ENCODE measurements at regions not wholly inside any gene's neighbourhood (a gene's known extent, or its start where the extent isn't known, plus 50 kb on each side); places are given as distances from the start of the nearest gene placed in this dataset.
"Not testable (repeated sequence)": the region's sequence is repeated elsewhere in the genome, so short reads cannot be mapped to it uniquely, and the experiment has no call there.

- WGBS, 4 donors: 92 to 94% (median 93%) methylated on average over 8 of the region's 8 CpGs
- intact Hi-C loops (cut with DNase I): no loop called here
- no peak for TF ChIP-seq POLR2A (IDR thresholded peaks at IDR 0.05)
- TF ChIP-seq CTCF (IDR thresholded peaks at IDR 0.05): no peak
These were observed 61.4 kb upstream of the ALDH1B1 start for GRCh38 chr9:38331141-38331540.

GRCh38 chr9:38329968-38330367 lies 62.5 kb upstream of the ALDH1B1 start:
- no peak overlapping the region for H3K27ac ChIP-seq
- no peak for ATAC-seq
- H3K36me3 ChIP-seq: no peaks in the 10 kb centered on the region
- no peaks in the 10 kb centered on the region for H3K27me3 ChIP-seq
- DNase-seq: no peak
- intact Hi-C loops (cut with DNase I): no loop called here
- WGBS, 4 donors: 88 to 92% (median 89%) methylated on average over 11 of the region's 11 CpGs
- H3K9me3 ChIP-seq: no peaks in the 10 kb centered on the region
- no peak overlapping the region for H3K4me3 ChIP-seq
- TF ChIP-seq POLR2A (IDR thresholded peaks at IDR 0.05): no peak
- no peak for TF ChIP-seq CTCF (IDR thresholded peaks at IDR 0.05)
- no peaks in the 10 kb centered on the region for H3K4me1 ChIP-seq

More at GRCh38 chr9:38331141-38331540, 61.4 kb upstream of the ALDH1B1 start:
- H3K4me3 ChIP-seq: no peak overlapping the region
- H3K27me3 ChIP-seq: no peaks in the 10 kb centered on the region
- no peak for ATAC-seq
- no peak for DNase-seq
- H3K4me1 ChIP-seq: no peaks in the 10 kb centered on the region
- no peaks in the 10 kb centered on the region for H3K9me3 ChIP-seq
- no peaks in the 10 kb centered on the region for H3K36me3 ChIP-seq
- no peak overlapping the region for H3K27ac ChIP-seq

- Histone ChIP-seq H3K9me3 (no peaks in the 10 kb centered on the region), H3K27me3 (no peaks in the 10 kb centered on the region), H3K4me3 (no peak overlapping the region), H3K27ac (no peak overlapping the region), H3K36me3 (no peaks in the 10 kb centered on the region), H3K4me1 (no peaks in the 10 kb centered on the region)
- no peak for ATAC-seq
- DNase-seq: no peak
- TF ChIP-seq POLR2A (IDR thresholded peaks at IDR 0.05) (no peak), CTCF (IDR thresholded peaks at IDR 0.05) (no peak)
- WGBS, 4 donors: 82 to 90% (median 86%) methylated on average over 1 of the region's 1 CpG
- intact Hi-C loops (cut with DNase I): loop anchor here in 1 of 10 donors (1.0 kb wide), 1 partner anchor 12 kb away; no protein-coding TSS in a partner anchor
These were observed 63.7 kb upstream of the ALDH1B1 start for GRCh38 chr9:38328765-38329164.

- 78 to 85% (median 83%) methylated on average over 4 of the region's 4 CpGs for WGBS, 4 donors
- H3K27me3 ChIP-seq: no peaks in the 10 kb centered on the region
- H3K27ac ChIP-seq: no peak overlapping the region
- intact Hi-C loops (cut with DNase I): no loop called here
- H3K4me3 ChIP-seq: no peak overlapping the region
- no peaks in the 10 kb centered on the region for H3K4me1 ChIP-seq
- DNase-seq (no peak), ATAC-seq (no peak)
- H3K36me3 ChIP-seq: no peaks in the 10 kb centered on the region
- no peaks in the 10 kb centered on the region for H3K9me3 ChIP-seq
- TF ChIP-seq CTCF (IDR thresholded peaks at IDR 0.05): no peak
- no peak for TF ChIP-seq POLR2A (IDR thresholded peaks at IDR 0.05)
These were observed 66.4 kb upstream of the ALDH1B1 start for GRCh38 chr9:38326122-38326521.

GRCh38 chr9:38324213-38324612 lies 68.3 kb upstream of the ALDH1B1 start:
- H3K27ac ChIP-seq; H3K4me1 ChIP-seq; H3K27me3 ChIP-seq; intact Hi-C loops (cut with DNase I); H3K36me3 ChIP-seq; H3K9me3 ChIP-seq; H3K4me3 ChIP-seq; DNase-seq; ATAC-seq: not testable (repeated sequence)
- 97 to 100% (median 97%) methylated on average over 12 to 27 of the region's 27 CpGs for whole genome bisulfite sequencing, 4 donors
